Activated T-cell treated with anti-CD3 and anti-CD28 coated beads for 1 hour (primary cell): ENCODE measurements at regions not wholly inside any gene's neighbourhood (a gene's known extent, or its start where the extent isn't known, plus 50 kb on each side); places are given as distances from the start of the nearest gene placed in this dataset.
"Not testable (repeated sequence)": the region's sequence is repeated elsewhere in the genome, so short reads cannot be mapped to it uniquely, and the experiment has no call there.

ENCODE experiments used
- DNase-seq: peaks from one replicate; pipeline ENCODE4 v3.0.0-alpha.2; 2020; ENCODE audit warnings: low read depth

GRCh38 chr9:31243386-31243785 is 1141.1 kb upstream of the ACO1 start:
- no peak for DNase-seq

DNA sequence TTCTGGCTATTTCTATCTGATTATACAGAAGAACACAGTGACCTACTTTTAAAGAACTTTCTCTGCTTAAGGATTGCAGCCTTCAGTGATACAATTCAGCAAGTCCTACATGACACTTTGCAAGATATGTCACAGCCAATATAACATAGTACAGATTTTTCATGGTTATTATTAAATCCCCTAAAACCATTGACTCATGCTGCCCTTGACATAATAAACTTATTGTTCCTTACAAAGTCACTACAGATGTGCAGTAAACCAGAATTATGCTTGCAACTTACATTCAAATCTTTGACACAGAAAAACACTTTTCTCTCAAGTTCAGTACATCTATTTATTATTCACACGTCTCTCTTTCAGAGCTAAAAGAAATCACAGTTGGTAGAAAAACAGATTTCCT is 1136.3 kb upstream of the ACO1 start:
- DNase-seq: no peak

GRCh38 chr9:31251386-31251785 is 1133.1 kb upstream of the ACO1 start:
- no peak for DNase-seq

- DNase-seq: no peak
Observed at GRCh38 chr9:31253800-31254762, 1130.4 kb upstream of the ACO1 start.

DNA sequence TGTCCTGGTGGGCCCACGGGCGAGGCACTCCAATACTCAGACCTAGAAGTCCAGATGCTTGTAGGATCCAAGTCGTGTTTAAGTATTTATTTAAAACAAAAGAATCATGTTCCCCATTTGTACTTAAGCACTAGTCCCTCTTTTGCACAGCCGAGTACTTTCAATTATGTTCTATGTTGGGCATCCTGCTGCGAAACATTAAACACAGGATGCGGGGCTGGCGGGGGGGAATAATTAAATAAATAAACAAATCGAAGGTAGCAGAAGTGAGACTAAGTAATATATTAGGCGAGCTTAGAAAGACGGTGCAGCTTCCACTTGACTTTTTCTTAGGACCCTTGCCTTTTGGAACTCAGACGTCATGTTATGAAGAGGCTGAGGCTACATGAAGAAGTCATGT is 1129.2 kb upstream of the ACO1 start:
- no peak for DNase-seq

- DNase-seq: no peak
Observed at GRCh38 chr9:31259824-31260223, 1124.6 kb upstream of the ACO1 start.

- DNase-seq: no peak
Observed at GRCh38 chr9:31272456-31273295, 1111.8 kb upstream of the ACO1 start.

DNA sequence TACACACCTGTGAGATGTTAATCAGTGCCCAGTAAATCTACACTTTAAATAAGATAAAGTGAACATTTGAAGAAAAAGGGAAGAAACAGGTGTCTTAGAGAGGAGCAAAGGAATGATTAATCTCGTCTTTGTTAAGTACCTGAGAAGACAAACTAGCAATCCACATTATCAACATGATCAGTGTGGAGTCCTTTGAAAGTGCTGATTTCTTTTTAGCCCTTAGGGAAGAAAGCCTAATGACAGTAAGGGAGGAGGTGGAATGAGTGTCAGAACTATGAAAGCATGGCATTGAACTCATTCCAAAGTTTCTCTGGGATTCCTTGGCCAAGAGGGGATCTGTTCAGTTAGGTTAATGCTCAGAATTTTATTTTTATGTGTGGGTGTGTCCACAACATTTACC is 1109.0 kb upstream of the ACO1 start:
- DNase-seq: no peak

DNA sequence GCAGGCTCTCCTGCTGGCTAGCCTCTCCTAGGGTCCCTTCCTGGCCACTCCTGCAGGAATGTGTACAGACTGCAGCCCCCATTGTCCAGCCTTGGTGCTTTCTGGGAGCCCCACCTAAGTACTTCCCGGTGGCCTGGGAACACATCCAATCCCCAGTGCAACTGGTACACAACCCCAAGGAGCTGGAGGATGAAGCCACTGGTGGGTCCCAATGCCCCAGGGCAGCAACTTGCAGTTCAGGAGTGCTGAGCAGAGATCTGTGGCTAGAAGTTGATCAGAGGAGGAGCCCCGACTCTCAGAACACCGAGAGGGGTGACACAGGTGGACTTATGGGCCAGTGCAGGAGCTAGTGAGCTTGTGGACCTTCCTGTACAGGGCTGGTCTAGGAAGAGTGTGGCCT is 1093.7 kb upstream of the ACO1 start:
- DNase-seq: no peak

DNA sequence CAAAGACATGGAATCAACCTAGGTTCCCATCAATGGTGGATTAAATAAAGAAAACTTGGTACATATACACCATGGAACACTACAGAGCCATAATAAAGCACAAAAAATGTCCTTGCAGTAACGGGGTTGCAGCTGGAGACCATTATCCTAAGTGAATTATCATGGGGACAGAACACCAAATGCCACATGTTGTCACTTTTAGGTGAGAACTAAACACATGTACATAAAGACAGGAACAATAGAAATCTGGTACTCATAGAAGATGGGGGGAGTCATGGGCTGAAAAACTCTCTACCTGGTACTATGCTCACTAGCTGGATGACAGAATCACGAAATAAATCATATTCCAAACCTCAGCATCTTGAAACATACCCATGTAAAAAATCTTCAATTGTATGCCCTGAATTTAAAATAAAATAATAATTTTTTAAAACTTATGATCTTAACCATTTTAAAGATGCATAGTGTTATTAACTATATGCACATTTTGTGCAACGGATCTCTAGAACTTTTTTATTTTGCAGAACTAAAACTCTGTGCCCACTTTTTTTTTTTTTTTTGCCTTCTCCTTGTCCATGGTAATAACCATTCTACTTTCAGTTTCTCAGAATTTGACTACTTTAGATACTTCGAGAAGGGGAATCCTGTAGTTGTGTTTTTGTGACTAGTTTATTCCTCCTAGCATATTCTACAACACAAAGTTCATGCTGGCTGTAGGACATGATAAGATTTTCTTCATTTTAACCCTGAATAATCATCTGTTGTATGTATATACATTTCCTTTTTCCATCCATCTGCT is 1081.6 kb upstream of the ACO1 start:
- no peak for DNase-seq

DNA sequence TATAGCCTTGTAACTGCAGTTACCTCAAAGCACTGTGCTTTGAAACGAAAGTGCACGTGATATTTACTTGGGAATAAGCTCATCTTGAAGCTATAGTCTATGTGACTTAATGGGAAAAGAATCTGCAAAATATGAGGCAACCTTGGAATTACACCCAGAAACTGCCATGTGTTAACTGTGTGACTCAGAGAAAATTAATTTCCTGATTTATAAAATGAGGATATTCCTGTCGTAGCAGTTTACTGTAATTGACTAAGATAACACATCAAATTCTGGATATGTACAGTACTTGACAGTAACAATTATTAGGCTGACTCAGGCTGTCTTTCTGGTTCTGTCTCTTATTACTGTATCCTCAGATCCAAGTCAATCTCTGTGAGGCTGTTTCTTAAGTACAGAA is 1079.9 kb upstream of the ACO1 start:
- no peak for DNase-seq

- no peak for DNase-seq
Observed at GRCh38 chr9:31314241-31314640, 1070.2 kb upstream of the ACO1 start.

DNA sequence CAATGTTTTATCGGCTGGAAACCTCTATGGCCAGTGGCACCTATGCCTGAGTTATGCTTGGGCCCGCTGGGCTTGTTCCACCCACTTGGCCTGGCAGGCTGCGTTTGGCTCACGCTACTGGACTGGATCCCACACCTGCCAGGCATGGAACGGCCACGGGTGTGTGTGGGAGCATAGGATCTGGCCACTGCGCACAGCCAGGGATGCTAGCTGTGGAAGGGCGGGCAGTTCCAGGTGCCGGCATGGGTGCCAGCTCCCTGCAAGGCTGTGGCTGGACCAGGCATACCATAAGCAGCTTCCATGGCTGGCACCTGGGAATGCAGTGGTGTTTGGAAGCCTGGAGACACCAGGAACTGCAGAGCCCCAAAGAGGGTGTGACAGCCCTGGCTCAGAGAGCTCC is 1063.9 kb upstream of the ACO1 start:
- no peak for DNase-seq

DNA sequence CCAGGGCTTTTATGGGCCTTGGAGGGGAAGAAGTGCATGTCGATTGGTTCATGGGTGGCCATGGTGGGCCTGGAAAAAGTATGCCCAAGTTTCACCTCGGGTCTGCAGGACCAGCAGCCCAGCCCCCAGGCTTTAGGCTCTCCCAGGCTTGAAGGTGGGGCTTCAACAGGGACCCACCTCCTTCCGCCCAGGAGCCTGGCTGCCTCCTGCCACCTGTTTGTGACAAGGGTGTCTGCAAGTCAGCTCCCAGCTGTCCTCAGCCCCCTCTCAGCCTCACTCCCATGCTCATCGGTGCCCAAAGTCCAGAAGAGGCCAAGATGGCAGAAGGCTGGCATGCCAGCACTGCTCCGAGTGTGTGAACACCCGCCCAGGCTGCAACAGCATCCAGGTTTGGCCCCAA is 1063.2 kb upstream of the ACO1 start:
- DNase-seq: no peak

- DNase-seq: no peak
Observed at GRCh38 chr9:31321686-31322085, 1062.8 kb upstream of the ACO1 start.

DNA sequence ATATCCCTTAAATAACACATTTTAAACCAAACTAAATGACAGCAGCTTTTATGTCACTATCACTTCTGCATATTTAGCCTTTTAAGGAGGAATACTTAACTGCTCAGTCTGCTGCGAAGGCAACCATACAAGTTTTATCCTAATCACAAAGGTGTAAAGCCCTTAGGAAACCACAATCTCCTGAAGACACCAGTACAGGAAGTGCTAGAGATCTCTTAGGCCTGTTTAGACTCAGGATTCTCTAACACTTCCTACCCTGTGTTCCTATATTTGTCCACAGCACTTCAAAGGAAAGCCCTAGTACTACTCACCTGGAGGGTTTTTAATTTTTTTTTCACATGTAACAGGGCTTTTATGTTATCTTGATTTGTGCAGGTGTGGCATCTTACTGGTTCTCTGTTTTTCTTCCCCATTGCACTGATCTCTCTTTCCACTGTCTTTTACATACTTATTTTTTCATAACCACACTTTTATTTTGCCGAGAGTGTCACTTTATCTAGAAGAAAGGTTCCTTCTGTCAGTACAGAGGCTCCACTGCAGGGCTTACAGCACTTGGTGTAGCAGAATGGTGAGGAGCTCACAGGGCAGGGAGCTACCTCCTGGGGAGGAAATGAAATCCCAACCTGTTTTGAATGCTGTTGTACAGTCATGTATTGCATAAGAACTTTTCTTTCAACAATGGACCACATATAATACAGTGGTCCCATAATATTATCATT is 1060.6 kb upstream of the ACO1 start:
- no peak for DNase-seq

GRCh38 chr9:31325778-31326177 is 1058.7 kb upstream of the ACO1 start:
- no peak for DNase-seq

GRCh38 chr9:31326883-31327282 is 1057.6 kb upstream of the ACO1 start:
- not testable (repeated sequence) for DNase-seq

DNA sequence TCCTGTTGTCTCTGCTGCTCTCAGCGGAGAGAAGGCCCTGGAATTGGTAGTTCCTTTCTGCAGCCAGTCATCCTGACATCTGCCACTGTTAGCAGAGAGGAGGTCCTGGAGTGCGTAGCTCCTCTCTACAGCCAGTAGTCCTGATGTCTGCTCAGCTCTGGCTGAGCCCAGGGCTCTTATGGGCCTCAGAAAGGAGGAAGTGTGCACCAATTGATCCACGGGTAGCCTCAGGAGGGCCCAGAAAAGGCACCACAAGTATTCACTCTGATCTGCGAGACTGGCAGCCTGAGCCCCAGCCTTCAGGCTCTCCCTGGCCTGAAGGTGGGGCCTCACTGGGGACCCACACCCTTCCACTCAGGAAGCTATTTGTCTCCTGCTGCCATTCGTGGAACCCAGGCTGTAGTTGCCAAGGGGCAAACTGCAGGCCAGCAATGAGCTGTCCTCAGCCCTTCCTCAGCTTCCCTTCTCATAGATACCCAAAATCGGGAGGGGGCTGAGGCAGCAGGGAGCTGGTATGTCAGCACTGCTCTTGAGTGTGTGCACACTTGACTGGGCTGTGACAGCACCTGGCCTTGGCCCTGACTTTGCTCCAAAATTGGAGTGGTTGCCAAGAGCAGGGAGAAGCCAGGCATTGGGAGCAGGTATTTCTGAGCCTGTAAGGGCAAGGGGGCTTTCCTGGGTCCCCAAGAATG is 1049.5 kb upstream of the ACO1 start:
- no peak for DNase-seq

GRCh38 chr9:31335529-31336234 is 1048.8 kb upstream of the ACO1 start:
- DNase-seq: no peak
